GM18873 (cell line): ENCODE measurements at regions not wholly inside any gene's neighbourhood (a gene's known extent, or its start where the extent isn't known, plus 50 kb on each side); places are given as distances from the start of the nearest gene placed in this dataset.
A peak's percentile ranks its signal among the peaks of the same experiment; 100 is the strongest.

ENCODE experiments used
- ATAC-seq: cut with Tn5 transposase; IDR thresholded peaks from one replicate; pipeline ENCODE4 v1.9.1; 2021; ENCODE audit warnings: mild to moderate bottlenecking, moderate library complexity, moderate number of reproducible peaks; ENCODE audit not compliant: unreplicated experiment, low FRiP score

DNA sequence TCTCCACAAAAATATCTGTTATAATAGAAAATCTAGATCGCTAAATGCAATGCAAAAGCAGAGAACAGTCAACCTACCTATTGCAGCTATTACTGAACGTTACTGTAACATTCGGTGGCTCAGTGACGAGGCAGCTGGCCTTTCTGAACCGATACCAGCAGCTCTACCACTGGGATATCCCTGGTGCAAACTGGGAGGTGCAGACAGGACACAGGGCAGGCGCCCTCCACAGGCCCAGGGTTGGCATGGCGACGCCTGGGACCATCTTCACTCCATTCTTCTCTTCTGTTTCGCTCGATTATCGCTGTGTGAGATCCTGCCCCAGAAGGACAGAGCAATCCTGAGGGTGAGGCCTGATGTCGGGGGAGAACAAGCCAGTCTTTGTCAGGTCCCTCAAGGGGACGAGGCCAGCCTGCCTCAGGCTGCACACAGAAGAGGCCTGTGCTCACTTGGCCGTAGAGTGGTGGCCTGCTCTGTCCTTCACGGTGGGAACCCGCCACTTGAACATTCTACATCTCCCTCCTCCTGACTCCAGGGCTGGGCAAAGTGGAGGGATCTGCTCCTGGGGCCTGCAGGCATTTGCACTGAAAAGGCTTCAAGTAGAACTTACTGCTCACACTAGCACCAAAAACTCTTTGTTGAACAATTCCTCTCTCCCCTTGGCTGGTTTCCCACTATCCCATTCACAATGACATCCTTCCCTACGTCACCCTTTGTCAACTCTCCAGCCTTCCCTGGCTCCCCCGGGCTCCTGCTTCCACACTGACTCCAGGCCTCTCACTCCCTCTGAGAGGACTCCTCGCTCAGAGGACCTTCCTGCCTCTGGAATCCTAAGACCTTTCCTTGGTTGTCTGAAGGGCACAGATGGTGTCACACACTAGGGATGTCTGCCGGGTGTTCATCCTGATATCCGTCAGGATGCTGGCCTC, 49.7 kb downstream of the CYRIA start:
- ATAC-seq, result no peak

DNA sequence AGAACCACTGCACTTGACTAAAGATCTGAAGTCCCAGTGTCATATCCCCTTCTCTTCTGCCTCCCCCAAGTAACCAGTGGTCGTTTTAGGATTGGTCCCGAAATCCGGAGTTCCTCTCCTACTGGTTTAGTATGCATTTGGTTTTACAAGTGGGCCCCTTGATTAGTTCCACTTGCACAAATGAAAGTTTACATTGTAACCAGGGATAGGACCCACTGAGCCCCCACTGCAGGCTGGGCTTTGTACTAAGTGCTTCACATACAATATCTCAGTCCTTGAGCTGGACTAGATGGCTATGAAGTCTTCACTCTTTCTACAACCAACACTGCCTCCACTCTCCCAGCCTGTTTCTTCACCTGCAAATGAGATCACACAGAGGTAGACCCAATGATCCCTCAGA, 50.4 kb downstream of the CYRIA start:
- ATAC-seq, result no peak

DNA sequence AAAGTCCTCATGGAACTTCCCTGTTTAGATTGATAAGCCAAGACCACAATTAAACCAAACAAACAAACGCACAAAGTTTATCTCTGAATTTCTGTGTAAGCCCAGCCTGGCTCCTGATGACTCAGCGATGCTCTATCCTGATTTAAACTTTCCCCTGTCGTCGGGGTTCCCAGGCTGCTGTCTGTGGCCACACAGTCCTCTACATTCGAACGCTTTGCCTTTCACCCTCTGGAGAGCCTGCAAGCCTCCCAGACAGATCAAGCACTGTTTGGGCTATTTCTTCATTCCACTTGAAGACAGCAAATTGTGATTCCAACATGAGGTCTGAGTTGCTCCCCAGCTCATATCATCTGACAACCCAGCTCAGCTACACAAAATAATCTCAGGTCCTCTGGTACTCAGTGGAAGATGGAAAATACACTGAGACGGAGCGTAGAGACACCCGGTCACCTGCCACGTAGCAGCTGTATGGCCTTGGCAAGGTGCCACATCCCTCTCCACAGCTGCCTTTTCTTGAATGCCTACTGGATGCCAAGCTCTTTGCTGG, 51.2 kb downstream of the CYRIA start:
- no peak for ATAC-seq

DNA sequence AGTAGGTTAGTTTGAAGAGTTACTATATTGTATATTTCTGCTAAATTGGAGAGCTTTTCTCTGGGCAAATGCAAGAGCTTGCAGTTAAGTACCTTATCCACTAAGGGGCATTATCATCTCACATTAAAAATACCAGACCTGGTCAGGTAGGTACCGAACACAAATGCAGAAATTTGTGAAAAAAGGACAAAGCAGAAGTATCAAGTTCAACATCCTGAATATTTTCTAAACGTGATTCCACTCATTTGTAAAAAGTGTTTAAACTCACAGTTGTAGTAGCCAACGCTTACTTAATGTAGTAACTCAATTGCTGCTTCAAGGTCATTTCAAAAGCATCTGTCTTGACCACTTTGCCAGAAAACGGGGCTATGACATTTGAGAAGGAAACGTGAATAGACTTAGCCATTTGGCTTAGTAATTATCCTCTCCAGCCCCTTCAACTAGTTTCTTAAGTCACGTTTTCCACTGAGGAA, 52.1 kb downstream of the CYRIA start:
- ATAC-seq, result no peak

DNA sequence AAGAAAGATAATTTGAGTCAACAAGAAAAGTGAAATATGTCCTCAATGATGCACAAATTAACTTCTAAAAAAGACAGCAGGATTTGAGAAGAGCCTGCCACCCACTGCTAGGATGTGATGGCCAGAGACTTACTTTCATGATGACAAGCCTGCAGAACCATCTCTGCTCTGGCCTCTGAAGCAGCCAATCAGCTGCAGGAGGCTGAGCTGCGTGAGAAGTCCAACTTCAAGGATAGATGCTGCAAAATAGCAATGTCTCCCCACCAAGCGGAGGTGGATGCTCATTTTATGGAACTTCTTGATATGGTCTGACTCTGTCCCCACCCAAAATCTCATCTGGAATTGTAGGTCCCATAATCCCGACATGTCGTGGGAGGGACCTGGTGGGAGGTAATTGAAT, 53.1 kb downstream of the CYRIA start:
- no peak for ATAC-seq

DNA sequence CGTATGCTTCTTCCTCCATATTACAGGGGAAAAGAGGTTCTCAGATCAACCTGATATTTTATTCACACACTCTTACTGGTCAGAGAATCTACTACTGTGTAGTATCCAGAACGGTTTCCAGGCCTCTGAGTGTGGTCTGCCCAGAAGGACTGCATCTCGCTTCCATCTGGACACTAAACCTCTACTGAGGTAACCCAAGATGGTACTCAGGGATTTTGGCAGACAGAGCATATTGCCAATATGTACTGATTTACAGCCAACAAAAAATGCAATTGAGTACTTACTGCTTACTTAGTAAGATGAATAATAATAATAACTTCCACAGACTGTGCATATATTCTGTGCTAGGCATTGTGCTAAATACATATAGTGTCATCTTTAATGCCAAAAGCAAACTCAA, 55.8 kb downstream of the CYRIA start:
- ATAC-seq, result no peak

DNA sequence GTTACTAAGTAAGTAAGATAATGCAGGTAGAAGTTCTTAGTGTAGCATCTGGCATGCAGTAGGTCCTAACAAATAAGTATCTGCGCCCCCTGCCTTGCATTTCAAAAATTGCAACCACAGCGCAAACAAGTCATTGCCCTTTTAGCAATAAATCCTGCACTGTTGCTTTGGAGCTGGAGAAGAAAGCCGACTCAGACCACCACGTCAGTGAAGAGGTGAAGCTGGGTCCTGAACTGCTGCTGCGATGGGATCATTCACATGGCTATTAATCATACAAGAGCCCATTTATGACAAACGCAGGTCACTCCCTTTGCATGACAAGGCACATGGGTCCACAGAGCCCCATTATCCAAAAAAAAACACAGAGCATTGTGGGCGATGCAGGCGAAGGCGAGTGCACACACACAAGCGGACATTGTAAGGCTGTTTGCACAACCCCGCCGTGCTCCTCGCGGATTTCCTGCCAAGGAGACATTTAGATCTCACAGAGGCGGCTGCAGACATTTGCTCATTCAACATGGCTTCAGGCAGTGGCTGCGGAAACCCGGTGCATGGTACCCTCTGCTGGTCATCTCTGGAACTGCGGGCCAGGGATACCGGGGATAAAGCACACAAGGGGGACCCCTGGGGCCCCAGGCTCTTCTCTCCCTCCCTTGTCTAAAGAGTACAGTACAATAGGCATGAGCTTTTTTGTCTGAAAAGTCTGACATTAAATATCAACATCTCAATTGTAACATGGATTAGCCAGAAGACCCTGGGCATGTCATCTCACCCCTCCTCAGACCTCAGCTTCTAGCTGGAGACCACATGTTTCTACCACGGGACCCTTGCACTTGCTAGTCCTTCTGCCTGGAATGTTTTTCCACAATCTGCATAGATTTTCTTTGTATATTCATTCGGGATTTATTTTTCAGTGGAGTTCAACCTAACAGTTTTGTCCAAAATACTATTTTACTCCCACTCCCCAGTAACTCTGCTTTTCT, 56.7 kb downstream of the CYRIA start:
- peak; percentile 85 for ATAC-seq

DNA sequence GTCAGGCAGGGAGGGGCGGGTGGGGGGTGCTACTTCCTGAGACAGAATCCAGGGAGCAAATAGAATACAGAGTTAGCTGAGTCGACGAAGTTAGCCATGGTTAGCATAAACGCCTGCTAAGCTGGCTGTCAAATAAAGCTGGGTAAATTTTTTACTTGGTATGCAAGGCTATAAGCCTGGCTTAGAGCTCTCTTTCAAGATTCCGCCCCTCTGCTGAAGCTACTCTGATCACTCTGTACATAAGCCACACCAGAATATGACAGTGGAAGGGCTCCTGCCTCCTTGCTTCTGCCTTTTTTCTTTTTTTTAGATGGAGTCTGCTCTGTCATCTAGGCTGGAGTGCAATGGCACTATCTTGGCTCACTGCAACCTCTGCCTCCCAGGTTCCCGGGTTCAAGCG, 58.3 kb downstream of the CYRIA start:
- ATAC-seq, result no peak

DNA sequence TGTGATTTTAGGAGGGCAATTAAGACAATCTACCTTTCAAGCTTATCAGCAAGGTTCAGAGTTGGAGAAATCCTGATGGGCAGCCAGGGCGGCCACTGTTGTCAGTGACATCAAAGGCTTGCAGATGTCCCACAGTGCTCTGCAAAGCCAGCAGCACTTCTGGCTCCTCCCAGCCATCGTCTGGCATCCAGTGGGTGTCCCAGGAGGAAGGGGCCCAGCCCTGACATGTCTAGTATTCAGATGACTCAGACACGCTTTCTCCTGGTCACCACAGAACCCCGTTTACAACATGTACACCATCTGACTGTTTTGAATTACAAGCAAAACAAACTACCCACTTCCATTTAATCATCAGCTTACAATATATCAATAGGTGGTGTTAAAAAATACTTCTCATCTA, 61.4 kb downstream of the CYRIA start:
- no peak for ATAC-seq

DNA sequence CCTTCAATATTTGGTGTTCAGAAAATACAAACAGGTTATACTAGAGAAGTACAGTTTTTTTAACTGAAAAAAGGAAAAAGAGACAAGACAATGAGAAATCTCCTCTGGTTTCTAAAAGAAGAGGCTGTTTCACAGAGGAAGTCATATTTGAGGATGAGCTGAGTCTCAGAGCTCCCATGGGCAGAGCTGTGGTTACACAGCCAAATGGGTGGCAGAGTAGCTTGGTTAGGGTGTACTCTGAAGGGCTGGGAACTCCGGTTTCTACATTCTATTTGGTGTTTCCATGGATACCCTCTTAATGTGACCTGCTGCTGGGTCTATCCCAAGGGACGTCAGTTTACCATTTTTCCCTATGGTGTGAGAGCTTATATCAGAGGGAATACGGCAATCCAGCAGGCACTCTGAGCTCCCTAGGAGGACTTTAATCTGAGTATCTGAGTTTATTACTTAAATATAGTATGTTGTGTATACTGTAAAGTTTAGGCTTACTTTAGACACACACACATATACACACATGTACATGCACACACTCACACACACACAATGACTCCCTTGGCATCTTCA, 74.2 kb downstream of the CYRIA start:
- ATAC-seq, result no peak

DNA sequence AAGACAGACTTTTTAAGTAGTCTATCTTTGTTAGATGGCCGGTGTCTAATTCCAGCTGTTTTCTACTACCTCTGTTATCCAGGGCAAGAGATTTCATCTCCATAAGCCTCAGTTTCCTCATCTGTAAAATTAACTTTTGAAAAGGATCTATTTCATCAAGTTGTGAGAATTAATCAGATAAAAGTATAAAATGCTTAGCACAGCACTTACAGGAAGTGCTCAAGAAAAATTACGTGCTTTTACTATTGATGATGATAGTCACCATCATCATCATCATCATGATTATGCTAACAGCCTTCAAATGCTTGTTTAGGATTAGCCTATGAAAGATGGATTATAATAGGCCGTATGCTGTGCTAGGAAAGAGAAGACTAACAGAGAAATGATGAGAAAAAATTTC, 76.2 kb downstream of the CYRIA start:
- no peak for ATAC-seq

DNA sequence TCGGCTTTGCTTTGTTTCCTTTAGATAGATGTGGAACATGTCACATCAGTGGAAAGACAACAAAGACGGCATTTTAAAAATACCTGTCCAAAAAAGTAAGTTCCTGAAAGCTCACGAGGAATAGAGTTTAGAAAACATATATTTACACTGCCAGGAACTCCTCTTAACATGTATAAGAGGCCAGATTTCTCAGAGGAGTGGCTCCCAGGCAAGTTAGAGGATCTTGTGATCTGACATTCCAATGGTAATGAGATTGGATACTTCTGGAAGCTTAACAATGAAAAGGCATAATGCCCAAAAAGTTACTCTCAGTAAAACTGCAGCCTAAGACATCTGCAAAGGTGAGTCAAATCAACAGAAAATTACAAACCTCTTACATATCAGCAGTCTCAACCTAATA, 77.1 kb downstream of the CYRIA start:
- no peak for ATAC-seq

DNA sequence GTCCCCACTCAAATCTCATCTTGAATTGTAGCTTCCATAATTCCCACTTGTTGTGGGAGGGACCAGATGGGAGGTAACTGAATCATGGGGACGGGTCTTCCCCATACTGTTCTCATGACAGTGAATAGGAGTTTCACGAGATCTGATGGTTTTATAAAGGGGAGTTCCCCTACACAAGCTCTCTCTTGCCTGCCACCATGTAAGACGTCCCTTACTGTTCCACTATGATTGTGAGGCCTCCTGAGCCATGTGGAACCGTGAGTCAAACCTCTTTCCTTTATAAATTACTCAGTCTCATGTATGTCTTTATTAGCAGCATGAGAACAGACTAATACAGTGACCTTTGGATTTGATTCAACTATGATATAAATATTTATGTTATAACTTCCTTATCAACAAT, 78.0 kb downstream of the CYRIA start:
- no peak for ATAC-seq

DNA sequence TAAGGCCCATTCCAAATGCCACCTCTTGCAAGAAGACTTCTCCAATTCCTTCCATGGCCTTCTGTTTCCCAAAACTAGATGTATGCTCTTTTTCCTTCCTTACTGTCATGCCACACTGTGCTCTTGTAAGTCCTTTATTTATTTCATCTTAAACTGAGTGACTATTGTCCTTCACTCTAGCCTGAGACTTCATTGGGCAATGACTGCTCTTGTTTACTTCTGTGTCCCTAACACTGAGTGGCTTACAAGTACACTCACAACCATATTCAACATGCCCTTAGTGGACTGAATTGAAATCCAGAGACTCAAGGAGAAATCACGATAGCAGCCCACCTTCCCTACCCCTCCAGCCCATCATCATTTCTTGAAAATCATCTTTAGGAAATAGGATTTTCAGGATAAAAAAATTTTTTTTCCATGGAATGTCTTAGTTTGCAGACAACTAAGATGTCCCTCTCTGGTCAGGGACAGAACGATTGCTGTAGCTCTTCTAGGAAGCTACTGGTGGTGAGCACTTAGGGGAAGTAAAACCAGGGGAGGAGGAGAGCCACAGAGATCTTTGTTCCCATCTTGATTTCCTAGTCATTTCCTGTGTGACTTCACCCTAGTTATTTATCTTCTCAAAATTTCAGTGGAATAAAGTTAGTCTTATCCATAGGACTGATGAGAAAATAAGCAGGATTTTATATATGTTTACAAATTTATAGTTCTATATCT, 80.7 kb downstream of the CYRIA start:
- ATAC-seq, result no peak

DNA sequence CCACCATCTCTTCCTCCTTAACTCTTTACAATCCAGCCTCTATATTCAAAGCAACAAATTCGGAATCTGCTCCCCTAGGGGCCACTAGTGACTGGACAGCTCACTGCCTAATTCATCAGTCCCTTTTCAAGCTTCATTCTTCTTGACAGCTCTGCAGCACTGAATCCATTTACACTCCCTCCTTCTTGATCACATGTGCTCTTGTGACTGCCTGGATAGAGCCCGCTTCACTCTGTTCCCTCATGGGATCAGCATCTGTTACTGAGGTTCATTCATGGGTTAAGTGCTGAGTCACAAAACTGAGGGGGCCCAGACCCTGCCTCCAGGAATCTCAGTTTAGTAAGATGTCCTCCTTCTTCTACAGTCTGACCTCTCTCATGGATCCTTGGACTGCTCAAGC, 81.5 kb downstream of the CYRIA start:
- no peak for ATAC-seq

DNA sequence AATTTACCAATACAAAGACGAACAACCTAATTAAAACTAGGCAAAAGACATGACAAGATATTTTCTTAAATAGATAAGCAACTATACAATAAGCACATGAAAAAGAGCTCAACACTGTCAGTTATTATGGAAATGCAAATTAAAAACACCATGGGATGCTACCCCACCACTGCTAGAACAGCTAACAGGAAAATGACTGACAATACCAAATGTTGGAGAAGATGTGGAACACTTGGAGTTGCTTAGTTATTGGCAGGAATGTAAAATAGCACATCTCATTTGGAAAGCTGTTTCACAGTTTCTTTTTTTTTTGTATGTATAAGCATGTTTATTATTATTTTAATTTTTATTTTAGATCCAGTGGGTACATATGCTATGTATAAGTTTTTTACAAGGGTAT, 84.4 kb downstream of the CYRIA start:
- no peak for ATAC-seq

DNA sequence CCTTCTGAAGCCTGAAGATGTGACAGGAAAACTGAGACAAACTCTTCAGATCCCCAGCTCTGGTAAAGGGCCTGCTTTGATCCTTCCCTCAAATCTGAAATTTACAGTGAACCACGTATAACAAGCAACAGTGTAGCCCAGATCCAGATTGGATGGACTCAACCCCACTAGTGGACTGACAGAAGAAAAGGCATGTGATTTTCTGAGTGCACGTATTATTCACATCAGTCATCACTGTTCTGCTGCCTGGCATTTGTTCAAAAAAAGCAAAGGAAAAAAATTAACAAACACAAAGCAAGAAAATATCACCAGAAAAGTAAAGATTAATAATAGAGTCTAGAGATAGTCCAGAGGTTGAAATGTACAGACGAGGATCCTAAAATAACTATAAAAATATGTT, 87.6 kb downstream of the CYRIA start:
- ATAC-seq, result no peak

DNA sequence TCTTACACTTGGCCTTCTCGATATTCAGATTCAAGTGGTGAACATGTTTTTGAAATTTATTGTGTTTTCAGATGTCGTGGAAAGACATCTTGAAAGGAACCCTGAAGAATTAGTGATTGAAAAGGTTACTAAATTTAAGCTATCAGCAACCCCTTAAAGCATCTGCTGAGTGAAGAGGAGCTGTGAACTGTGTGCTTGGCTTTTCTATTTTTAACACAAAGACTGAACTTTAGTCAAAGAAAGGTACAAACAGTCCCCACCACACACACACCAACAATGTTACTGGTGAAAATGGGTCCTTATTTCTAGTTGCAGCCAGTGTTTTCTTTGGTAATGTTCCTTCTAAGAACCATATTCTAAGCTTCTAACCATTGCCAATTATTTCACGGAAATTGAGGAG, 95.1 kb downstream of the CYRIA start:
- no peak for ATAC-seq

DNA sequence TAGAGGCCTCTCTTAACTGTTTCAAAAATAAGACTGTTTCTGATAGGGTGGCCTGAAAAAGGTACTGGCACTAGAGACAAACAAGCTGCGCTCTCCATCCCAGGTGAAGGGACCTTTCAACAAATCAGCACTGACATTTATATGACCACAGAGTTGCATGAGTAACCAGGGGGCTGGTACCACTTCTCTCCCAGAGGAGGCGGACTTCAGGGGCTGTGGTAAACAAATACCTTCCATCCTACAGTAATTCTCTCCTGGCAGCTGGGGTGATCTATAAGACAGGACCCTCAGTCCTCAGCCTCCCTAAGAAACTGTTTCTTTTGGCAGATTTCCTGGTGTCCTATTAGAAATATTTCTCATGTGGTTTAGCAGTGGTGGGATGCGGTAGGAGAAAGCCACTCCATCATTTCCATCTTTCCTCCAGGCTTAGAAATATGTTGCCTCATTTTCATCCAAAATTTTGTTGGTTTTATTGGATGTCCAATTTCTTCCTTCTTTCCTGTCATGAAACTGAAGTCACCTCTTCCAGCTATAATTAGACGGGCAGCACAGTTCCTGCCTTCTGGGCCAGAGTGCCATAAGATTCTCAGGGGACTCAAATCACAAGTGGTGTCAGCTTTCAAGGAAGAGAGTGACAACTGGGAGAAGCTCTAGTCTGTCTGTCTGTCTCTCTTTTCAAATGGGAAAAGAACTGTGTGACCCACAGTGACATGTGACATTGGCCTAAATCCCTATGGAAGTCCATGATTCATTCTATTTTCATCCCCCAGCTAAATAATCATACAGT, 96.4 kb downstream of the CYRIA start:
- no peak for ATAC-seq
